ENCODE measurements at regions not wholly inside any gene's neighbourhood (a gene's known extent, or its start where the extent isn't known, plus 50 kb on each side); places are given as distances from the start of the nearest gene placed in this dataset.
A peak's percentile ranks its signal among the peaks of the same experiment; 100 is the strongest.

GRCh38 chr14:34036319-34036766 is 85.5 kb upstream of the EGLN3 start:
- Histone ChIP-seq H3K9me3 (ENCODE audit: control insufficient read depth, low read depth, low read length) (no peaks in the 10 kb centered on the region), H4K20me1 (ENCODE audit: control insufficient read depth, extremely low read depth, insufficient read depth, low read length) (no peaks in the 10 kb centered on the region), H3K9me1 (ENCODE audit: control insufficient read depth, extremely low read depth, insufficient read depth, low read length) (no peaks in the 10 kb centered on the region), H3K36me3 (ENCODE audit: control insufficient read depth in 2 of 2, extremely low read depth in 1 of 2, insufficient read depth in 2 of 2, low read length in 2 of 2) (no peaks in the 10 kb centered on the region), H3K27me3 (ENCODE audit: control insufficient read depth, extremely low read depth, insufficient read depth, low read length) (no peaks in the 10 kb centered on the region), H3K9ac (ENCODE audit: control insufficient read depth, extremely low read depth, insufficient read depth, low read length) (no peak overlapping the region), H3K4me1 (ENCODE audit: control insufficient read depth, extremely low read depth, insufficient read depth, low read length) (peaks cover 18% of the 10 kb centered on the region), H3K4me3 (ENCODE audit: control insufficient read depth in 2 of 3, extremely low read depth in 1 of 3, insufficient read depth in 2 of 3, low read depth in 1 of 3, low read length in 3 of 3) (no peak overlapping the region), H2AFZ (ENCODE audit: control insufficient read depth, low read length) (no peak overlapping the region), H3K27ac (ENCODE audit: control insufficient read depth, insufficient read depth, low read length) (peak overlapping the region; percentile 75), H3K79me2 (ENCODE audit: control insufficient read depth, insufficient read depth, low read length) (no peaks in the 10 kb centered on the region), H3K4me2 (ENCODE audit: control insufficient read depth, extremely low read depth, insufficient read depth, low read depth, low read length) (no peak overlapping the region)
- dilution Hi-C loops (cut with MboI; ENCODE audit: extremely low pct_ligation_motif_present, low sequenced_read_pairs), result no loop called here
- TF ChIP-seq EZH2 (IDR thresholded peaks at IDR 0.05; ENCODE audit: low read length) (no peak), CTCF (optimal IDR thresholded peaks at IDR 0.05 in 1 of 3, IDR thresholded peaks at IDR 0.05 in 1 of 3, conservative IDR thresholded peaks at IDR 0.05 in 1 of 3; ENCODE audit: extremely low read depth in 1 of 3, insufficient read depth in 2 of 3, low read length in 3 of 3) (no peak)
- DNase-seq (ENCODE audit: low read depth, low spot score) (no peak), FAIRE-seq (no peak)

GRCh38 chr14:34035934-34036250 is 85.0 kb upstream of the EGLN3 start:
- peaks cover 18% of the 10 kb centered on the region for H3K4me1 ChIP-seq (ENCODE audit: control insufficient read depth, extremely low read depth, insufficient read depth, low read length)
- H3K9me3 ChIP-seq (ENCODE audit: control insufficient read depth, low read depth, low read length), result no peaks in the 10 kb centered on the region
- no peaks in the 10 kb centered on the region for H4K20me1 ChIP-seq (ENCODE audit: control insufficient read depth, extremely low read depth, insufficient read depth, low read length)
- peak overlapping the region; percentile 75 for H3K27ac ChIP-seq (ENCODE audit: control insufficient read depth, insufficient read depth, low read length)
- dilution Hi-C loops (cut with MboI; ENCODE audit: extremely low pct_ligation_motif_present, low sequenced_read_pairs), result no loop called here
- no peaks in the 10 kb centered on the region for H3K36me3 ChIP-seq (ENCODE audit: control insufficient read depth in 2 of 2, extremely low read depth in 1 of 2, insufficient read depth in 2 of 2, low read length in 2 of 2)
- no peak overlapping the region for H3K4me3 ChIP-seq (ENCODE audit: control insufficient read depth in 2 of 3, extremely low read depth in 1 of 3, insufficient read depth in 2 of 3, low read depth in 1 of 3, low read length in 3 of 3)
- DNase-seq (ENCODE audit: low read depth, low spot score), result no peak
- no peaks in the 10 kb centered on the region for H3K79me2 ChIP-seq (ENCODE audit: control insufficient read depth, insufficient read depth, low read length)
- TF ChIP-seq EZH2 (IDR thresholded peaks at IDR 0.05; ENCODE audit: low read length), result no peak
- no peak for TF ChIP-seq CTCF (optimal IDR thresholded peaks at IDR 0.05 in 1 of 3, IDR thresholded peaks at IDR 0.05 in 1 of 3, conservative IDR thresholded peaks at IDR 0.05 in 1 of 3; ENCODE audit: extremely low read depth in 1 of 3, insufficient read depth in 2 of 3, low read length in 3 of 3)
- no peaks in the 10 kb centered on the region for H3K9me1 ChIP-seq (ENCODE audit: control insufficient read depth, extremely low read depth, insufficient read depth, low read length)
- no peak overlapping the region for H3K9ac ChIP-seq (ENCODE audit: control insufficient read depth, extremely low read depth, insufficient read depth, low read length)
- no peaks in the 10 kb centered on the region for H3K27me3 ChIP-seq (ENCODE audit: control insufficient read depth, extremely low read depth, insufficient read depth, low read length)
- H2AFZ ChIP-seq (ENCODE audit: control insufficient read depth, low read length), result no peak overlapping the region
- no peak for FAIRE-seq
- H3K4me2 ChIP-seq (ENCODE audit: control insufficient read depth, extremely low read depth, insufficient read depth, low read depth, low read length), result peak overlapping the region; percentile 49

Measured in keratinocyte (primary cell).